ENCODE measurements at regions not wholly inside any gene's neighbourhood (a gene's known extent, or its start where the extent isn't known, plus 50 kb on each side); places are given as distances from the start of the nearest gene placed in this dataset.

DNA sequence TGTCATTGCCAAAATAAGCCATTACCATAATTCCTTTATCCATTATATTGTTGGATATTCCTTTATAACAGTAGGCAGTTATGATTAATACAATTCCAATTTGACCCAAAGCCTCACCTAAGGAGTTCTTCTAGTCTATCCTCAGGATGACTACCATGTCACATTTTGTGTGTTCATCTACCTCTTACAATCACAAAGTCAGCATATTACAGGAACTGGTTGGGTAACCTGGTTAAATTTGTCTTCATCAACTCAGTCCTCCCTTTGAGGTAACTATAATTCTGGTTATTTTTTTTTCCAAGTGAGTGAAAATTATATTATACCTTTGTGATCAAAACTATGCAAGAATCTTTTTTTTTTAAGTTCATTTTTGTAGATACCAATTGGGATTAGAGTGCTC, 540.5 kb downstream of the BTBD3 start:
- H3K4me3 ChIP-seq (ENCODE audit: low read depth, low read length): no peak overlapping the region
- TF ChIP-seq, protein P1, sequence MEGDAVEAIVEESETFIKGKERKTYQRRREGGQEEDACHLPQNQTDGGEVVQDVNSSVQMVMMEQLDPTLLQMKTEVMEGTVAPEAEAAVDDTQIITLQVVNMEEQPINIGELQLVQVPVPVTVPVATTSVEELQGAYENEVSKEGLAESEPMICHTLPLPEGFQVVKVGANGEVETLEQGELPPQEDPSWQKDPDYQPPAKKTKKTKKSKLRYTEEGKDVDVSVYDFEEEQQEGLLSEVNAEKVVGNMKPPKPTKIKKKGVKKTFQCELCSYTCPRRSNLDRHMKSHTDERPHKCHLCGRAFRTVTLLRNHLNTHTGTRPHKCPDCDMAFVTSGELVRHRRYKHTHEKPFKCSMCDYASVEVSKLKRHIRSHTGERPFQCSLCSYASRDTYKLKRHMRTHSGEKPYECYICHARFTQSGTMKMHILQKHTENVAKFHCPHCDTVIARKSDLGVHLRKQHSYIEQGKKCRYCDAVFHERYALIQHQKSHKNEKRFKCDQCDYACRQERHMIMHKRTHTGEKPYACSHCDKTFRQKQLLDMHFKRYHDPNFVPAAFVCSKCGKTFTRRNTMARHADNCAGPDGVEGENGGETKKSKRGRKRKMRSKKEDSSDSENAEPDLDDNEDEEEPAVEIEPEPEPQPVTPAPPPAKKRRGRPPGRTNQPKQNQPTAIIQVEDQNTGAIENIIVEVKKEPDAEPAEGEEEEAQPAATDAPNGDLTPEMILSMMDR (IDR thresholded peaks at IDR 0.05; ENCODE audit: borderline replicate concordance, insufficient read depth, low read depth, low read length): no peak

DNA sequence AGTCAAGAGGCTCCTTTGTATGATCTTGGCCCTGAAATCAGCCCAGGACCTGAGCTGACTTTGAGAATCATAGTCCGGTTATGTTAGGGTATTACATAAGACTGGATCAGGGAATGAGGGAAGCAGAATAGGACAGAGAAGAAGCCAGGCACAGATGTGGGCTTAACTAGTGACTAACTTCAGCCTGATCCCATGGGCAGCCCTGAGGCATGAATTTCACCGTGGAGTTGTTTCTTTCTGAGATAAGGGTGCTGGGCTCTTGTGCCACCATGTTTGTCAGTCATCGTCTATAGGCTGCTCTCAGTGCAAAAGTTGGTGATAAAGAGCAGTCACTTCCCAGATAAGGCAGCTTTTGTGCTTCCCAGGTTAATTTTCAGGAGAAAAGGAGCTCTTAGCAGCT, 544.7 kb upstream of the SPTLC3 start:
- no peak overlapping the region for H3K4me3 ChIP-seq (ENCODE audit: low read depth, low read length)
- TF ChIP-seq, protein P1 (IDR thresholded peaks at IDR 0.05; ENCODE audit: borderline replicate concordance, insufficient read depth, low read depth, low read length): no peak

DNA sequence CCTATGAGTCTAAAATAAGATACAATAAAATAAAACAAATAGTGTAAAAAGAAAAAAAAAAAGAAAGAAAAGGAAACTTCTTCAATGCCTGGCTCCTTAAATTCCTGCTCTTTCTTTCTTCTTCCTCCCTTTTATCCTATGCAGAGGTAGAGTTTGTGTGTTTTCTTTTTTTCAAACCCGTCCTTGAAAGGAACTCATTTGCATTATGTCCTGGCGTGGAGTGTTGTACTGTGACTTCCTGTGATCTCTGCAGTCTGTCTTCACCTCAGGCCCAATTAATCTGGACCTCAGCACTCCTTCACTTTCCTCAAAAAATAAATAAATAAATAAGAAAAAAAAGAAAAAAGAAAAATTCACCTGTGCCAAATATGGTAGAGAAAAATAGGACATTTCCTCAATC, 541.9 kb upstream of the SPTLC3 start:
- TF ChIP-seq, protein P1 (IDR thresholded peaks at IDR 0.05; ENCODE audit: borderline replicate concordance, insufficient read depth, low read depth, low read length): no peak
- H3K4me3 ChIP-seq (ENCODE audit: low read depth, low read length): no peak overlapping the region

DNA sequence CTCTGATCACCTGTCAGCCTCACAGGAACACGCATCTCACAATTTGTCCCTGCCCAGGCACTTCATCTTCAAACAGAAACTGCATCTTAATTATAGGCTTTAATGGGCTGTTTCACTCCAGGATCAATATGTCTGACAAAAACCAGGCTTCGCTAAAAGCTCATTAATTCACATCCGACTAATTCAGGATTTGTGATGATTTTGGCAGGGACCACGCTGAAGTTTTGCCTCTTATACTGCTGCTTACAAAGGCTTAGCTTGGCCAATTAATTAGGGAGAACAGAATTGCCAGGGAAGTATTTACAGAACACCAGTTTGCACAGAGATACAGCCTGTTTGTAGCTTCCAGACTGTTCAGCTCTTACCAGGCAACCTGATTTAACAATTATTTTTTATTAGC, 541.0 kb upstream of the SPTLC3 start:
- H3K4me3 ChIP-seq (ENCODE audit: low read depth, low read length): no peak overlapping the region
- TF ChIP-seq, protein P1 (IDR thresholded peaks at IDR 0.05; ENCODE audit: borderline replicate concordance, insufficient read depth, low read depth, low read length): no peak

DNA sequence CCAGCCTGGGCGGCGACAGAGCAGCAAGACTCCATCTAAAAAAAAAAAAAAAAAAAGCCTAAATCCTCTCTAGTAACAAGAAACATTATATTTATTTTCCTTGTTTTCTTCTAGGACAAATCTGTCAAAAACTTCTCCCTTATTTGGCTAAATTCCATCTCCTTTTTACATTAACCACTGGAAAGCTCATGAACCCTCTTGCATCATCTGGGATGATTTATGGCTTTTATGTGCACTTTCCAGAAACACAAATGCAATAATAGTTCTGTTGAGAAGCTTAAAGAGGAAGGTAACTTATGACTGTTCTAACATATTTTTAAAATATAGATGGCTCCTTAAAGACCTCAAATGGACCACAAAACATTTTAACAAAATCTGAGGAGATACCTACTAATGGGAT, 526.1 kb upstream of the SPTLC3 start:
- no peak overlapping the region for H3K4me3 ChIP-seq (ENCODE audit: low read depth, low read length)
- TF ChIP-seq, protein P1 (IDR thresholded peaks at IDR 0.05; ENCODE audit: borderline replicate concordance, insufficient read depth, low read depth, low read length): no peak

DNA sequence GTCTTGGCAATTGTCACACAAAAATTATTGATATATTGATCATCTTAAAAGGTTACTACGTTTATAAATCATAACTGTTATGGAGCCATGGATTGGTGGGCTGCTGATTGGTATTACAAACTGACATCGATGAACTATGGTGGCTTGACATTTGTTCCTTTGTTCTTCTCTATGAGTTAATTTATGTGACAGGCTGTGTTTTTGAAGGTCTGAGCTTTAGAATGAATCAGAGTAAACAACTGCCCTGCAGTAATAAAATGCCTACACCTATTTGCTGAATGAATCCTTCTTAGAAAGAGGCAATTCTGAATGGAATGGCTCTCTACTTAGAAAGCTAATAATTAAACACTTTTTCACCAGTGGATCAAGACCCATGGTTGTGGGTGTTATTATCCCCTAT, 506.3 kb upstream of the SPTLC3 start:
- no peak overlapping the region for H3K4me3 ChIP-seq (ENCODE audit: low read depth, low read length)
- TF ChIP-seq, protein P1 (IDR thresholded peaks at IDR 0.05; ENCODE audit: borderline replicate concordance, insufficient read depth, low read depth, low read length): no peak

DNA sequence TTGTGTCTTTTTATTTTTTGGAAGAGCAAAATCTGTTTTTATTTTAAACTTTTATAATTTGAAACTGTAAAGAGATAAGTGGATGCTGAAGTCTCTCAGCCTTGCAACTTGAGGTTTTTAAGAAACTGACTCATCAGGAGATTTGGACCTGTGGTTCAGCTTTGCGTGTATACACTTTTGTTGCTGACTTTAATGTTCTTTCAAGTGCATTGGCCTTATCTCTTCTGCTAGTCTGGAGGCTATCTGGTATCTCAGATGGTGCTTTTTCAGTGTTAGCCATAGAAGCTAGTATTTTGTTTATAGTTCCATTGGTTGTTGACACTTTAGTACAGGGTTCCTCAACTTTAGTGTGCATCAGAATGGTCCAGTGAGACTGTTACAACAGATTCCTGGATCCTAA, 504.0 kb upstream of the SPTLC3 start:
- H3K4me3 ChIP-seq (ENCODE audit: low read depth, low read length): no peak overlapping the region
- TF ChIP-seq, protein P1 (IDR thresholded peaks at IDR 0.05; ENCODE audit: borderline replicate concordance, insufficient read depth, low read depth, low read length): no peak

Measured in GM12875 (cell line).